GM12878 (cell line): ENCODE measurements at regions not wholly inside any gene's neighbourhood (a gene's known extent, or its start where the extent isn't known, plus 50 kb on each side); places are given as distances from the start of the nearest gene placed in this dataset.

Experiments used
- ATAC-seq: fragments of 200-7000 bp; cut with Tn5 transposase; 3 replicates; pipeline ENCODE4 v1.9.1; 2020; ENCODE audit warnings: mild to moderate bottlenecking, moderate library complexity
- BruUV-seq: library from RNA; stranded (reverse); fragments of 400-500 nt; replicated peaks from 2 replicates; lab custom pipeline; 2021; lab: Mats Ljungman, UMichigan
- CTCF ChIA-PET: fragments of 300-600 bp; sonication (Branson Sonifier 250); formaldehyde crosslinking; extraction: SDS; loops from one replicate; lab custom pipeline; 2021; ENCODE audit warnings: inconsistent platforms; lab: Yijun Ruan, JAX
- POLR2A ChIA-PET: fragments of 350-600 bp; formaldehyde crosslinking; extraction: SDS; loops from one replicate; lab custom pipeline; 2021; ENCODE audit warnings: inconsistent platforms; lab: Charles Lee
- RAD21 ChIA-PET: fragments of 300-600 bp; sonication (Branson Sonifier 250); formaldehyde crosslinking; loops from one replicate; lab custom pipeline; 2023; ENCODE audit warnings: antibody characterized with exemption; ENCODE audit not compliant: unreplicated experiment; lab: Charles Lee
- SMC1A ChIA-PET: fragments of 300-600 bp; sonication (Branson Sonifier 250); formaldehyde crosslinking; loops from one replicate; lab custom pipeline; 2023; ENCODE audit not compliant: unreplicated experiment, uncharacterized antibody; lab: Charles Lee
- DNase-seq: peaks from one replicate; pipeline ENCODE4 v3.0.0-alpha.2; 2011; ENCODE audit warnings: low read depth, low spot score
- FAIRE-seq: peaks from 3 replicates; lab custom pipeline; 2011; peaks lifted over from hg19 to GRCh38; lab: Jason Lieb, UNC
- H2AFZ ChIP-seq: 2 replicates; pipeline ENCODE4 v1.6.0; 2011; ENCODE audit warnings: low read depth, low read length, control low read depth; ENCODE audit not compliant: control insufficient read depth
- H3K27ac ChIP-seq: 2 replicates; pipeline ENCODE4 v1.5.1; 2011; ENCODE audit warnings: control low read depth; ENCODE audit not compliant: control insufficient read depth, insufficient read depth
- H3K27me3 ChIP-seq, 2 experiments: replicated peaks in 1 of 2; 2 replicates each; pipeline versions ENCODE4 v1.6.0 to v1.6.1; 2011; ENCODE audit warnings: low read length in 1 of 2; ENCODE audit not compliant: control insufficient read depth in 2 of 2, insufficient read depth in 2 of 2
- H3K36me3 ChIP-seq, 2 experiments: 2 replicates each; pipeline ENCODE4 v1.5.1; 2011; ENCODE audit warnings: low read length in 1 of 2; ENCODE audit not compliant: control insufficient read depth in 2 of 2, insufficient read depth in 2 of 2
- H3K4me1 ChIP-seq: 2 replicates; pipeline ENCODE4 v1.6.1; 2011; ENCODE audit warnings: mild to moderate bottlenecking, low read length, moderate library complexity, mixed read lengths; ENCODE audit not compliant: control insufficient read depth, insufficient read depth
- H3K4me2 ChIP-seq: 2 replicates; pipeline ENCODE4 v1.6.0; 2011; ENCODE audit warnings: control low read depth; ENCODE audit not compliant: control insufficient read depth, insufficient read depth
- H3K4me3 ChIP-seq: fragments of 200-600 bp; sonication (generic); 2 replicates; pipeline ENCODE4 v1.5.1; 2016
- H3K79me2 ChIP-seq: 2 replicates; pipeline ENCODE4 v1.6.0; 2011; ENCODE audit warnings: low read length; ENCODE audit not compliant: control insufficient read depth, insufficient read depth
- H3K9ac ChIP-seq: 2 replicates; pipeline ENCODE4 v1.8.0; 2011; ENCODE audit warnings: low read length, control low read depth, mixed read lengths; ENCODE audit not compliant: control insufficient read depth, insufficient read depth
- H3K9me3 ChIP-seq: replicated peaks from 3 replicates; pipeline ENCODE4 v1.5.1; 2011; ENCODE audit warnings: mild to moderate bottlenecking, low read length; ENCODE audit not compliant: control insufficient read depth, insufficient read depth
- H4K20me1 ChIP-seq: 2 replicates; pipeline ENCODE4 v1.6.0; 2011; ENCODE audit not compliant: control insufficient read depth, insufficient read depth
- ATF3 ChIP-seq: IDR thresholded peaks from 2 replicates; pipeline ENCODE4 v1.6.1; 2011; ENCODE audit warnings: low read depth, mild to moderate bottlenecking, low read length, moderate library complexity, borderline replicate concordance; ENCODE audit errors: extremely low read depth
- CEBPB ChIP-seq, 2 experiments: fragments of 150-350 bp in 1 of 2; IDR thresholded peaks; 2 replicates each; pipeline ENCODE4 v1.6.1; 2012 to 2014; ENCODE audit warnings: low read depth in 2 of 2, low read length in 2 of 2, borderline replicate concordance in 1 of 2, inconsistent platforms in 1 of 2
- CREM ChIP-seq: IDR thresholded peaks from 2 replicates; pipeline ENCODE4 v1.6.1; 2014; ENCODE audit warnings: antibody characterized with exemption, low read depth
- ESRRA ChIP-seq: IDR thresholded peaks from 2 replicates; pipeline ENCODE4 v1.6.1; 2012; ENCODE audit warnings: mild to moderate bottlenecking, low read length, improper control_type of control experiment
- FOXM1 ChIP-seq: IDR thresholded peaks from 2 replicates; pipeline ENCODE4 v1.6.1; 2012; ENCODE audit warnings: low read depth, mild to moderate bottlenecking, inconsistent platforms, low read length, moderate library complexity
- HSF1 ChIP-seq: fragments of 150-350 bp; IDR thresholded peaks from 2 replicates; pipeline ENCODE4 v1.6.1; 2014; ENCODE audit warnings: mild to moderate bottlenecking, low read depth, low read length
- KAT2A ChIP-seq: conservative IDR thresholded peaks from 2 replicates; pipeline ENCODE4 v1.6.1; 2011; ENCODE audit warnings: low read depth, low read length; ENCODE audit not compliant: control insufficient read depth
- MTA2 ChIP-seq: fragments of 450-650 bp; IDR thresholded peaks from 2 replicates; pipeline ENCODE4 v1.6.1; 2016; ENCODE audit warnings: low read depth, mild to moderate bottlenecking, moderate library complexity
- NFIC ChIP-seq: IDR thresholded peaks from 2 replicates; pipeline ENCODE4 v1.6.1; 2012; ENCODE audit warnings: low read depth, mild to moderate bottlenecking, inconsistent platforms, low read length, moderate library complexity
- NFYB ChIP-seq: IDR thresholded peaks from 2 replicates; pipeline ENCODE4 v1.6.1; 2011; ENCODE audit warnings: low read depth, mild to moderate bottlenecking, low read length, improper control_type of control experiment, moderate library complexity; ENCODE audit not compliant: insufficient read depth
- SP1 ChIP-seq: IDR thresholded peaks from one replicate; pipeline ENCODE4 v1.6.1; 2011; ENCODE audit warnings: low read depth, low read length
- STAT3 ChIP-seq: IDR thresholded peaks from 2 replicates; pipeline ENCODE4 v1.6.1; 2011; ENCODE audit warnings: low read depth, low read length, improper control_type of control experiment
- TCF3 ChIP-seq: IDR thresholded peaks from 2 replicates; pipeline ENCODE4 v1.6.1; 2012; ENCODE audit warnings: low read depth, mild to moderate bottlenecking, low read length, borderline replicate concordance; ENCODE audit not compliant: insufficient read depth
- YBX1 ChIP-seq: fragments of 450-650 bp; IDR thresholded peaks from 2 replicates; pipeline ENCODE4 v1.6.1; 2016; ENCODE audit warnings: antibody characterized with exemption
- ZBTB33 ChIP-seq: fragments of 450-650 bp; IDR thresholded peaks from 2 replicates; pipeline ENCODE4 v1.6.1; 2017; ENCODE audit warnings: mild to moderate bottlenecking
- ZBTB40 ChIP-seq: fragments of 450-650 bp; IDR thresholded peaks from 2 replicates; pipeline ENCODE4 v1.6.1; 2016; ENCODE audit warnings: mild to moderate bottlenecking, moderate library complexity, borderline replicate concordance
- WGBS: methylation state at CpG from one replicate; pipeline ENCODE4 v1.1.6; 2016; ENCODE audit warnings: low lambda C conversion rate; ENCODE audit not compliant: insufficient replicate concordance, insufficient coverage; ENCODE audit errors: missing lambda C conversion rate; 5-methylcytosine and 5-hydroxymethylcytosine counted together
- in situ Hi-C: fragments of 300-500 bp; cut with MboI; formaldehyde crosslinking; loops from 9 replicates; pipeline ENCODE4 v1.14.3; 2018; ENCODE audit warnings: mixed read lengths
- intact Hi-C: fragments of 100-400 bp; cut with micrococcal nuclease; formaldehyde crosslinking; loops from one replicate; pipeline ENCODE4 v1.14.2; 2022; ENCODE audit not compliant: unreplicated experiment

- TF ChIP-seq TCF3 (no peak), FOXM1 (no peak), NFIC (no peak), MTA2 (no peak)
These were observed 324.3 kb upstream of the SORL1-AS1 start (continued) for GRCh38 chr11:121777056-121777455.

GRCh38 chr11:121775276-121775675 lies 322.5 kb upstream of the SORL1-AS1 start:
- no peaks in the 10 kb centered on the region; a peak in 1 of 4 replicates for H3K36me3 ChIP-seq
- BruUV-seq, result no TSS peak
- no peaks in the 10 kb centered on the region for H3K4me1 ChIP-seq
- H3K4me2 ChIP-seq, result no peak overlapping the region
- ATAC-seq, result no peak
- no peak for FAIRE-seq
- intact Hi-C loops, result no loop called here
- 29% methylated on average over 5 of the region's 5 CpGs for WGBS
- H3K9ac ChIP-seq, result no peak overlapping the region
- no peaks in the 10 kb centered on the region for H3K79me2 ChIP-seq
- peaks cover 0 to 2% of the 10 kb centered on the region in 2 experiments; a peak in 2 of 4 replicates for H3K27me3 ChIP-seq
- H3K4me3 ChIP-seq, result no peak overlapping the region
- CTCF ChIA-PET, result no interaction called here
- no peak overlapping the region for H3K27ac ChIP-seq
- no peaks in the 10 kb centered on the region for H4K20me1 ChIP-seq
- no peak for DNase-seq
- H2AFZ ChIP-seq, result no peak overlapping the region
- H3K9me3 ChIP-seq, result no peaks in the 10 kb centered on the region
- in situ Hi-C loops, result no loop called here
- RAD21 ChIA-PET, result no interaction called here
- POLR2A ChIA-PET, result no interaction called here
- SMC1A ChIA-PET, result interaction anchor here (0.7 kb wide), 1 partner anchor 20 kb away, joined by 3 read pairs; no protein-coding TSS in a partner anchor
- TF ChIP-seq SP1, result no peak
- no peak for TF ChIP-seq NFIC
- no peak for TF ChIP-seq ZBTB40
- TF ChIP-seq HSF1, result no peak
- TF ChIP-seq ESRRA, result no peak
- no peak for TF ChIP-seq CEBPB (IDR thresholded peaks at IDR 0.05; ENCODE audit: borderline replicate concordance in 1 of 2, low read depth in 2 of 2, low read length in 2 of 2)
- no peak for TF ChIP-seq ATF3
- no peak for TF ChIP-seq NFYB
- no peak for TF ChIP-seq KAT2A
- TF ChIP-seq YBX1, result no peak
- no peak for TF ChIP-seq CREM
- TF ChIP-seq ZBTB33, result no peak
- no peak for TF ChIP-seq STAT3
